ENCODE measurements at regions not wholly inside any gene's neighbourhood (a gene's known extent, or its start where the extent isn't known, plus 50 kb on each side); places are given as distances from the start of the nearest gene placed in this dataset.

- TF ChIP-seq EZH2 (IDR thresholded peaks at IDR 0.05) (no peak), POLR2AphosphoS5 (IDR thresholded peaks at IDR 0.05; ENCODE audit: borderline replicate concordance, low read depth, low read length) (no peak)
Observed at GRCh38 chr7:138338361-138338760, 121.7 kb upstream of the TRIM24 start.
